ENCODE measurements at regions not wholly inside any gene's neighbourhood (a gene's known extent, or its start where the extent isn't known, plus 50 kb on each side); places are given as distances from the start of the nearest gene placed in this dataset.

GRCh38 chr14:58783792-58784511 lies 146.2 kb downstream of the DACT1 start:
- TF ChIP-seq GATA2 (IDR thresholded peaks at IDR 0.05; ENCODE audit: insufficient read depth, insufficient read length, low read depth, low read length) (no peak), CTCF (IDR thresholded peaks at IDR 0.05; ENCODE audit: extremely low read depth in 1 of 2, insufficient read depth in 1 of 2, low read depth in 1 of 2, low read length in 2 of 2) (no peak), JUN (IDR thresholded peaks at IDR 0.05; ENCODE audit: borderline replicate concordance, insufficient read depth, insufficient read length, low read depth) (no peak)
- intact Hi-C loops (cut with micrococcal nuclease) (no loop called here), dilution Hi-C loops (cut with MboI; ENCODE audit: extremely low pct_ligation_motif_present, low sequenced_read_pairs) (no loop called here)

DNA sequence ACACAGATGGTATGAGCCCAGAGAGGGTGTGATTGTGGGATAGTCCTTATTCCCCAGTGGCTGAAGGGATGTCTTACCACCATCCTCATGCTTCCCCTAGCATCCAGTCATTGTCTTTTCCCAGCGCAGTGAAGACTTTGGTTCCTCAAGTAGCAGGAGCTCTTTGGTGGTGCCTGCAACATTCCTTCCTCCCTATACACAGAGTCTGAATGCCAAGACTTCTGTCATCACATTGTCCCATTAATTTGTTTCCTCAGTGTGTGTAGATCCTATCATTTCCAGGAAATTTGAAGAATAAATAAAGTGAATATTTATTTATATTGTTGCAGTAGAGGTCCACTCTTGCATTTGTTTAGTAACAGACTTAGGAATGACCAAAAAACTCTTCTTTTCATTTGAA lies 147.2 kb downstream of the DACT1 start:
- no peak overlapping the region for H3K4me3 ChIP-seq (replicated peaks in 1 of 3; ENCODE audit: insufficient read depth in 1 of 3, low read depth in 1 of 3, low read length in 3 of 3)
- DNase-seq (ENCODE audit: low read depth, low spot score) (no peak), FAIRE-seq (no peak)
- no peaks in the 10 kb centered on the region for H3K4me1 ChIP-seq (ENCODE audit: control insufficient read depth, extremely low read depth, insufficient read depth, low read length)
- BruUV-seq (replicated peaks): no TSS peak
- ChIA-PET POLR2A (no interaction called here), CTCF (interaction anchor here (1.2 kb wide), 1 partner anchor 9 kb away, joined by 4 read pairs; no protein-coding TSS in a partner anchor)
- no peak overlapping the region for H3K4me2 ChIP-seq (ENCODE audit: insufficient read depth, low read length)
- no peaks in the 10 kb centered on the region for H3K79me2 ChIP-seq (ENCODE audit: control insufficient read depth, insufficient read depth, low read length)
- no peaks in the 10 kb centered on the region for H3K27me3 ChIP-seq (ENCODE audit: control insufficient read depth in 2 of 2, insufficient read depth in 2 of 2, low read length in 2 of 2)
- dilution Hi-C loops (cut with MboI; ENCODE audit: extremely low pct_ligation_motif_present, low sequenced_read_pairs): no loop called here
- no peak overlapping the region for H3K9ac ChIP-seq (replicated peaks; ENCODE audit: extremely low read depth, insufficient read depth, low read length)
- H2AFZ ChIP-seq (ENCODE audit: low read depth, low read length): no peak overlapping the region
- H3K9me1 ChIP-seq (replicated peaks; ENCODE audit: control insufficient read depth, extremely low read depth, insufficient read depth, low read length): no peaks in the 10 kb centered on the region
- H3K36me3 ChIP-seq (ENCODE audit: control insufficient read depth in 2 of 2, extremely low read depth in 1 of 2, insufficient read depth in 2 of 2, low read length in 2 of 2): no peaks in the 10 kb centered on the region
- H3K27ac ChIP-seq (ENCODE audit: insufficient read depth, low read depth, low read length): no peak overlapping the region
- intact Hi-C loops (cut with micrococcal nuclease): no loop called here
- no peaks in the 10 kb centered on the region for H4K20me1 ChIP-seq (replicated peaks; ENCODE audit: control insufficient read depth, extremely low read depth, insufficient read depth, low read length)
- TF ChIP-seq GATA2 (IDR thresholded peaks at IDR 0.05; ENCODE audit: insufficient read depth, insufficient read length, low read depth, low read length) (no peak), JUN (IDR thresholded peaks at IDR 0.05; ENCODE audit: borderline replicate concordance, insufficient read depth, insufficient read length, low read depth) (no peak), EZH2 (IDR thresholded peaks at IDR 0.05; ENCODE audit: borderline replicate concordance, low read depth, low read length, severe bottlenecking) (no peak), MYC (IDR thresholded peaks at IDR 0.05; ENCODE audit: low read depth, low read length) (no peak), POLR2A (IDR thresholded peaks at IDR 0.05; ENCODE audit: low read depth, low read length) (no peak)
- H3K9me3 ChIP-seq (replicated peaks; ENCODE audit: control insufficient read depth, insufficient read depth, low read length): no peaks in the 10 kb centered on the region

More at GRCh38 chr14:58783792-58784511, 146.2 kb downstream of the DACT1 start:
- H3K4me1 ChIP-seq (ENCODE audit: control insufficient read depth, extremely low read depth, insufficient read depth, low read length): no peaks in the 10 kb centered on the region
- H3K27me3 ChIP-seq (ENCODE audit: control insufficient read depth in 2 of 2, insufficient read depth in 2 of 2, low read length in 2 of 2): no peaks in the 10 kb centered on the region
- FAIRE-seq (no peak), DNase-seq (ENCODE audit: low read depth, low spot score) (no peak)
- no peak overlapping the region for H3K9ac ChIP-seq (replicated peaks; ENCODE audit: extremely low read depth, insufficient read depth, low read length)
- no peaks in the 10 kb centered on the region for H3K9me1 ChIP-seq (replicated peaks; ENCODE audit: control insufficient read depth, extremely low read depth, insufficient read depth, low read length)
- H3K4me2 ChIP-seq (ENCODE audit: insufficient read depth, low read length): no peak overlapping the region
- no peaks in the 10 kb centered on the region for H4K20me1 ChIP-seq (replicated peaks; ENCODE audit: control insufficient read depth, extremely low read depth, insufficient read depth, low read length)
- ChIA-PET POLR2A (no interaction called here), CTCF (no interaction called here)
- no peak overlapping the region for H3K27ac ChIP-seq (ENCODE audit: insufficient read depth, low read depth, low read length)
- no peaks in the 10 kb centered on the region for H3K79me2 ChIP-seq (ENCODE audit: control insufficient read depth, insufficient read depth, low read length)
- no peaks in the 10 kb centered on the region for H3K9me3 ChIP-seq (replicated peaks; ENCODE audit: control insufficient read depth, insufficient read depth, low read length)
- no TSS peak for BruUV-seq (replicated peaks)
- no peak overlapping the region for H3K4me3 ChIP-seq (replicated peaks in 1 of 3; ENCODE audit: insufficient read depth in 1 of 3, low read depth in 1 of 3, low read length in 3 of 3)
- H2AFZ ChIP-seq (ENCODE audit: low read depth, low read length): no peak overlapping the region
- H3K36me3 ChIP-seq (ENCODE audit: control insufficient read depth in 2 of 2, extremely low read depth in 1 of 2, insufficient read depth in 2 of 2, low read length in 2 of 2): no peaks in the 10 kb centered on the region
